ENCODE measurements at regions not wholly inside any gene's neighbourhood (a gene's known extent, or its start where the extent isn't known, plus 50 kb on each side); places are given as distances from the start of the nearest gene placed in this dataset.
A peak's percentile ranks its signal among the peaks of the same experiment; 100 is the strongest.

DNA sequence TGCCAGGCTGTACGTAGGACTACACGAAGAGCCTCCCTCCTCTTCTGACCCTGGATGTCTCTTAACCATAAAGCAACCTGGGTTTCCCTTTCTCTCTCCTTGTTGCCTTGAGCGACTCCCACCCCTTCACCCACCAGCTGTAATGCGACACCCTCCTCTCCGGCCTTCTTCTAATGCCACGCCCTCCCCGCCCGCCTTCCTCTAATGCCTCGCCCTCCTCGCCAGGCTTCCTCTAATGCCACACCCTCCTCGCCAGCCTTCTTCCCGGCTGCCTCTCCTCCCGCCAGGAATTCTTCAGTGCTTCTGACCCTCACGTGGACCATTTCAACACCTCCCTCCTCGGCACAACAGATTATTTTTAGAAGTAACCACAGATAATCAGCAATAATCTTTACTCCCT lies 348.5 kb upstream of the SHH start:
- peak; percentile 13 for DNase-seq (ENCODE audit: low read depth)

GRCh38 chr7:156158693-156159092 lies 346.4 kb upstream of the SHH start:
- DNase-seq (ENCODE audit: low read depth) = no peak

- no peak for DNase-seq (ENCODE audit: low read depth)
Observed at GRCh38 chr7:156158213-156158612, 345.9 kb upstream of the SHH start.

DNA sequence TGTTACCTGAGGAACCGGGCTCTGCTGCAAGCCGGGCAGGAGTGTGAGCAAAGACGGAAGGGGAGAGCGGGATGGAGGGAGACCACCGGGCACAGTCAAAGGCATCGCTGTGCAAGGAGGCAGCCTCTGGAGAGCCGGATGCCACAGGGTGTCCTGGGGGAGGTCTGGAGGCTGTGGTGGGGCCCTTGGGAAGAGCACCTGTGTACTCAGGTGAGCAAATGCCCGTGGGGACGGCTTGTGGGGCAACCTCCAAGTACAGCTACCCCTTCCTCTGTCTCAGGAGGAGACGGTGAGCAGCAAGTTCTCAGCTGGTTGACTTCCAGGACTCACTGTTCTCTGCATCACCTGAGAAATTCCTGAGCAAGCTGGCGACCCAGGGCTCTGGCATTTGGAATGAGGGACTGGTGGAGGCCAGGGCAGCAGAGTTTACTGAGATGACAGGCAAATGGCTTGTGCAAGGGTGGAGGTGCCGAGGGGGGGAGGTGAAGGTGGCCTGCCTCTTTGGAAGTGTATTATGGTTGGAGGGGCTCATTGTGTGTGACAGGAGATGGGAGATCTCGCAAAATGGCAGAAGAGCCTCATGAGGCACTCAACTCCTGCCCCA lies 345.2 kb upstream of the SHH start:
- no peak for DNase-seq (ENCODE audit: low read depth)

GRCh38 chr7:156156734-156157408 lies 344.6 kb upstream of the SHH start:
- peak; percentile 28 for DNase-seq (ENCODE audit: low read depth)

DNA sequence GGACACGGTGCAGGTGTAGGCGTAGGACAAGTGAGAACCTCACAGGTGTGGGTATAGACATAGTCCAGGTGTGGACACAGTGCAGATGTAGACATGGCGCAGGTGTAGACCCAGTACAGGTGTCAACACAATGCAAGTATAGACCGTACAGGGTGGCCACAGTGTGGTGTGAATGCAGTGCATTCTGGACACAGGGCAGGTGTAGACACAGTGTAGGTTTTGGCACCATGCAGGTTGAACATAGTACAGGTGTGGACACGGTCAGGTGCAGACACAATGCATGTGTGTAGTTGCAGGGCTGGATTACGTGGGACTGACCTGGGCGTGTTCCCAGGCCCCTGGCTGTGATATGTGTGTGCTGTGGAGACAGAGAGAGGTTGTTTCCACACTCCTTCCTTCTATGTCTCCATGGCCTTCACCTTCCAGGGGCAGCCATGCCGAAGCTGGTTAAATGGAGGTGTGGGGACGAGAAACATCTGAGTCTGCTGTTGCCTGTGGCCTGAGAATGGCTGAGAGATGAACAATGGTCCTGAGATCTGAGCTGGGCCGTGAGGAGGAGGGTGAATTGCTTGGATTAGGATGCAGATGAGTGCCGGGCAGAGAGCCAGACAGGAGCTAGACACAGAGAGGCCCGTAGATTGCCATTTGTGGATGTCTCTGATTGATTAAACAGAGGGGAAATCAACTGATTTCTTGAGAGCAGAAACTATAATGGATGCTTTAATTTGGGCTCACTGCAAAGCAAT lies 343.9 kb upstream of the SHH start:
- DNase-seq (ENCODE audit: low read depth) = no peak

- no peak for DNase-seq (ENCODE audit: low read depth)
Observed at GRCh38 chr7:156153590-156153989, 341.3 kb upstream of the SHH start.

DNA sequence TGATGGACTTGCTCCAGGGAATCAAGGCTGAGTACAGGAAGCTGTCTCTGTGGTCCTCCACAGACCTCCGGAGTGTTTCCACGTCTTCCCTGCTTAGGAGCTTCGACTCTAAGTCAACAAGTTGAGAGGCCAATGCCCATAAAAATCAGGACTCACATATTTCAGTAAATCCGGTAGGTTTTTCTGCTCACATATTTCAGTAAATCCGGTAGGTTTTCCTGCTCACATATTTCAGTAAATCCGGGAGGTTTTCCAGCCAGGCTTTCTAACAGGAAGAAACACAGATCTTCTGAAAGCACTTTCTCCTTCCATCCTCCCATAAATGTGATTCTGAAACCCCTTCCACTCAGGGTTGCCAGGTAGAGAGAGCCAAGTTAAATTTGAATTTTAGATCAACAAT lies 340.1 kb upstream of the SHH start:
- DNase-seq (ENCODE audit: low read depth) = no peak

- DNase-seq (ENCODE audit: low read depth) = no peak
Observed at GRCh38 chr7:156151658-156152057, 339.4 kb upstream of the SHH start.

DNA sequence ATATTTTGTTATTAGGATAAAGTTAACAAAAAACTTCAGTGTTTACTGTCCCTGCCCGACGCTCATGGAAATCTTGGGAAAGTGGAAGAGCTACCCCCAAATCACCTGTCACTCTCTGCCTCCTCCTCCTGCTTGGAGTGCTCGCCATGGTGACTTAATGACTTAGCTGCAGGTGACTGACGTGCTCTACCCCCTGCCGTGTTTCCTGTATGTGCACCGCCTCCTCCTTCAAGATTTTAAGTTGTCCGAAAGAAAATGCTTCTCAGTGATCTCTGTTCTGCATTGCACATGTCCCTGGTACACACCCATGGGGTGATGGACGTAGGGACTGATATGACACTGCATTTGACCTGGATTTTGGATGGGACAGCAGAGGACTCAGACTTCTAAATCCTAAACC lies 338.8 kb upstream of the SHH start:
- DNase-seq (ENCODE audit: low read depth) = no peak

GRCh38 chr7:156148995-156149394 lies 336.7 kb upstream of the SHH start:
- no peak for DNase-seq (ENCODE audit: low read depth)

DNA sequence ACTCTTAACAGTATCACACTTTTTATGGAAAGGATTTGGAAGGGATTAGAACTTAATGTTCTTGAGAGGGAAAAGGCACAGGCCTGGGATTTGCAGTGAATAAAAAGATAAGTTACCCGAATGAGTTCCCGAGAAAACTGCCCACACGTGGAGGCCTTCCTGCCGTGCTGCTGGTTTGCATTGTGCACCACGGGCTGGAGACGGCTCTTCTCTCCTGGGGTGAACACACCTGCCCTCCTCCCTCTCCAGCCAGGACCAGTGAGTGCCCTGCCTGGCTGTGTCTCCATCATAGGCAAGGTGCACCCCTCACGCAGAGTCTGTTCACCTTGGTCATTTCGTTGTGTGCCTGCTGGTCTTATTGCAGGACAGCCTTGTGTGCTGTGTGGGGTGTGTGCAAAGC lies 336.3 kb upstream of the SHH start:
- DNase-seq (ENCODE audit: low read depth) = no peak

DNA sequence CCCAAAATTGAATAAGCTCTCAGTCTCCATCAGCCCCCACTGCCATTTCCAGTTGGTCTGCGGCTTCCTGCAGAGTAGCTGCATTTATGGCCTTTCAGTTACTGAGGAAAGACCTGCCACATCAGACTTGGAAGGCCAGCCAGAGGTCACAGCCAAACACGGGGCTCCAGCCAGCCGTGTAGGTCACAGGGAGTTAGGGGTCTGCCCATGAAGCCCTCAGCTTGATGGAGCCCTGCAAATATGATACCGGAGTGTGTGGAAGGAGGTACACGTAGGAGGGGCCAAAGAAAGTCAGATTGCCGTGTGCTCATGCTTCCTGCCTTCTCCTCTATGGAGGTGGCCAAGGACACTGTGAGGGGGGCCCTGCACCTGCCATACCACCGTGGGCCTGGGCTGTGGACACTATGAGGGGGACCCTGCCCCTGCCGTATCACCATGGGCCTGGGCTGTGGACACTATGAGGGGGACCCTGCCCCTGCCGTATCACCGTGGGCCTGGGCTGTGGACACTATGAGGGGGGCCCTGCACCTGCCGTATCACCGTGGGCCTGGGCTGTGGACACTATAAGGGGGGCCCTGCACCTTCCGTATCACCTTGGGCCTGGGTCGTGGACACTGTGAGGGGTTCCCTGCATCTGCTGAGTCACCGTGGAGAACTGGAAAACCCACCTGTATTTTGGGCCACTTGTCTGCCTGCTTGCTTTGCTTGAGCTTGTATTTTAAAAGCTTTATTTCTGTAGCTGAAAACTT lies 335.7 kb upstream of the SHH start:
- no peak for DNase-seq (ENCODE audit: low read depth)

GRCh38 chr7:156147104-156147503 lies 334.8 kb upstream of the SHH start:
- no peak for DNase-seq (ENCODE audit: low read depth)

DNA sequence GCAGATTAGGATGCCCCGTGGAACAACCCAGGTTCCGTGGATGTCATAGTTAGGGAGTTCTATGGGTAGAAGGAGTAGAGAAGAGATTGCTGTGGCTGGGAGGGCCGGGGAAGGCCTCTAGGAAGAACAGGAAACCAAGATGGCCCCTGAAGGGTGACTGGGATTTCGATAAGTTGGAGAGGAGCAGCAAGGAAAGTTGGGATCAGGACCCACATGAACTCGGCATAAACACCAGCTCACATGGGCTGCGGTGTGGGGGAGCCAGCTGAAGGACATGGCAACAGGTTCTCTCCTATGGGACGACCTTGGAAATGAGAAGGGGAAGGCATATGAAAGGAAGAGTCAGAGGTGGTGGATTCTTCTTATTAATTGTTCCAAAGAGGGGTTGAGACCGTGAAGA lies 333.7 kb upstream of the SHH start:
- DNase-seq (ENCODE audit: low read depth) = no peak

DNA sequence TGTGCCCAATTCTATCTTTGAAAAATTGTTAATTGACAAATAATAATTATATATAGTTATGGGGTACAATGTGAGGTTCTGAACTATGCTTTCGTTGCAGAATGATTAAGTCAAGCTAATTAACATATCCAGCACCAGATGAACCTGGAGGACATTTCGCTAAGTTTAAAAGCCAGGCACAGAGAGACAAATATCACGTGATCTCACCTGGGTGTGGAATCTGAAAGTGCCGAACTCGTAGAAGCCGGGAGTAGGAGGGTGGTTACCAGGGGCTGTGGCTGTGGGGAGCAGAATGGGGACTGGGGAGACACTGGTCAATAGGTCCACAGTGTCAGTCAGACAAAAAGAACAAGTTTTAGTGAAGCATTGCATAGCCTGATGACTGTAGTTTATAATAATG lies 332.9 kb upstream of the SHH start:
- no peak for DNase-seq (ENCODE audit: low read depth)

DNA sequence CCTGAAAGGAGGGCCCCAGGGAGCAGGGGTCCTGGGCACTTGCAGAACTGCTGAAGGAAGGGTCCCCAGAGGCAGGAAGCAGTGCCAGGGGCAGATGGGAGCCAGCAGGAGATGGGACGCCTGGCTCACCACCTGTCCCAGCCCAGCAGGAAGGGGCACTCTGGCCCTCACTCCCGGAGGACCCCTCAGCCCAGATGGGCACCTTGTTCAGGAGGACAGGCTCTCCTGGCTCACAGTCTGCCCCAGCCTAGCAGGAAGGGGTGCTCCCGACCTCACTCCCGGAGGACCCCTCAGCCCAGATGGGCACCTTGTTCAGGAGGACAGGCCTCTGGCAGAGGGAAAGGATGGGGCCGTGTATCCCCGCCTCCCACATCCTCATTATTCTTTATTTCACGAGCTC lies 331.4 kb upstream of the SHH start:
- no peak for DNase-seq (ENCODE audit: low read depth)

DNA sequence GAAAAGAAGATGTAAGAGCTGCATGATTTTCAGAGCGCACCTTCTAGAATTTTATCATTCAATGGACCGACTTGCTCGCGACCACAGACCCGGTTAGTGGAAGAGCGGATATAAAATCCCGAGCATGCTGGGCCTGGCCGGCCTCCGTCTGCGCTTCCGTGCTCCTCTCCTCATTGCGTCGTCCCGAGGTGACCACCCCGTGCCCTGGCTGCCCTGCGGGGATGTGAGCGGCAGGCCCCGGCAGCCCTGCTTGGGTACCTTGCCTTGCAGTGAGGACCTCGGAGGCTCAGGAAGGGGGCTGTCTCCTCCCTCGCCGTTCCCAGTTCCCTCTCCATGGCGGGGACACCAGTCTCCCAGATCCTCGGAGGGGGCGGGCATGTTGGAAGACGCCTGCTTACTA lies 330.9 kb upstream of the SHH start:
- DNase-seq (ENCODE audit: low read depth) = no peak

- no peak for DNase-seq (ENCODE audit: low read depth)
Observed at GRCh38 chr7:156141941-156142340, 329.7 kb upstream of the SHH start.

DNA sequence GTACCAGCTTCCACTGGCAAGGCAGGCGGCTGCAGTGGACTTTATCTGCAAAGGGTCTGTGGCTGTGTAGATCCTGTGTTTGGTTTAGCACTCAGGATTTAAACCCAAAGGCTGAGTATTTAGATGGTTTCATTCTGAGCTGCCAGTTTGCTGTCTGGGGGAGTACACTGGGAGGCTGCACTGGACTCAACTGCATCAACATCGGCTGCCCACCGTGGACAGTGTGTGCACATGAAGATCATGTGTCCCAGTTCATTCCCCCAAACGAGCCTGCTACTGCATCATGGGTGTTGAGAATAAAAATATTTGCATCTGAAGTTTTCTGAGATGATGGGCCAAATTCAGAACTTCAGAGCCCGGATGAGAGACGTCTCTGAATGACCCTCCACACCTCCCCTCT lies 328.6 kb upstream of the SHH start:
- no peak for DNase-seq (ENCODE audit: low read depth)

DNA sequence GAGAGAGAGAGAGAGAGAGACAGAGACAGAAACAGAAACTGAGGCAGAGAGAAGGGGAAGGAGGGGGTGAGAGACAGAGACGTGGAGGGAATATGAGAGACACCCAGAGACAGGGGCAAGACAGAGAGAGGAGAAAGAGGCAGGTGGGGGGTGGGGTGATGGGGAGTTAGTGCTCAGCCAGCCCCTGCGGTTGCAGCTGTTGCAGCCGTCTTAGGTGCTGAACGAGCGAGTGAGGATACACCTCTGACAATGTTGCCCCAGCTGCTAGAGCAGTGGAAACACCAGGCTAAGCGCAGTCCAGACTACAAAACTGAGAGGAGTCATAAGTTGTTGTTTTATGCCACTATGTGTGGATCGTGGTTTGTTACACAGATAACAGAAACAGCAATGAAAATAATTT lies 328.2 kb upstream of the SHH start:
- no peak for DNase-seq (ENCODE audit: low read depth)

GRCh38 chr7:156139633-156140032 lies 327.4 kb upstream of the SHH start:
- no peak for DNase-seq (ENCODE audit: low read depth)
